ENCODE measurements at regions not wholly inside any gene's neighbourhood (a gene's known extent, or its start where the extent isn't known, plus 50 kb on each side); places are given as distances from the start of the nearest gene placed in this dataset.

DNA sequence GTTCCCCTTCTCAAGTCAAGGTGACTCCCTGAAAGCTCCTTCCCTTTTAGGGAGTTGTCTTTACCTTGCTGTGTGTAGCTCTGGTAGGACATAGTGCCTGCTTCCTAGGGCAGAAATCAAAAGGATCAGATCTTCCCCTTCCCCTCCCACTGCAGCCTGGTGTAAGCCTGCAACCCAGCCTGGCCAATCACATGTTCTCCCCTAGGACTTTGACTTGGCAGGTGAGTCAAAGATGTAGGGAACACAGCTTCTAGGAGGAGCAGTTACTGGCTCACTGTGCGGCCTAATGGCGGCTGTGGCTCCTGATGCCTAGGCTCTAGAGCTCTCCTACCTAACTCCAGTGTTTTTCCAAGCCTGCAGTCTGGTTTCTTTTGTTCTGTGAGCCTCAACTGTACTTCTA is 103.9 kb downstream of the AASDH start:
- Histone ChIP-seq H3K9me2 (no peaks in the 10 kb centered on the region), H3F3A (replicated peaks; ENCODE audit: insufficient read depth) (peaks cover 4% of the 10 kb centered on the region), H3K79me2 (ENCODE audit: insufficient read depth) (no peaks in the 10 kb centered on the region), H4K20me1 (ENCODE audit: insufficient read depth) (no peaks in the 10 kb centered on the region), H3K9me3 (no peaks in the 10 kb centered on the region), H3K27ac (ENCODE audit: low read depth in 2 of 2, low read length in 1 of 2) (no peak overlapping the region), H3K9ac (no peak overlapping the region), H3K4me2 (no peak overlapping the region), H3K36me3 (replicated peaks in 1 of 2; ENCODE audit: control insufficient read depth in 1 of 2, insufficient read depth in 2 of 2, low read length in 1 of 2) (no peaks in the 10 kb centered on the region), H3K27me3 (ENCODE audit: insufficient read depth) (no peaks in the 10 kb centered on the region), H3K4me3 (ENCODE audit: low read depth in 2 of 2, low read length in 1 of 2) (no peak overlapping the region), H2AFZ (ENCODE audit: low read depth) (no peak overlapping the region), H3K4me1 (ENCODE audit: control insufficient read depth in 1 of 2, insufficient read depth in 2 of 2, low read depth in 1 of 2, low read length in 1 of 2) (peaks cover 0 to 7% of the 10 kb centered on the region in 2 experiments; a peak in 1 of 4 replicates)
- WGBS (ENCODE audit: low lambda C conversion rate) = 93% methylated on average over 2 of the region's 2 CpGs
- no peak for TF ChIP-seq TCF12 (IDR thresholded peaks at IDR 0.05)
- TF ChIP-seq, protein P1, sequence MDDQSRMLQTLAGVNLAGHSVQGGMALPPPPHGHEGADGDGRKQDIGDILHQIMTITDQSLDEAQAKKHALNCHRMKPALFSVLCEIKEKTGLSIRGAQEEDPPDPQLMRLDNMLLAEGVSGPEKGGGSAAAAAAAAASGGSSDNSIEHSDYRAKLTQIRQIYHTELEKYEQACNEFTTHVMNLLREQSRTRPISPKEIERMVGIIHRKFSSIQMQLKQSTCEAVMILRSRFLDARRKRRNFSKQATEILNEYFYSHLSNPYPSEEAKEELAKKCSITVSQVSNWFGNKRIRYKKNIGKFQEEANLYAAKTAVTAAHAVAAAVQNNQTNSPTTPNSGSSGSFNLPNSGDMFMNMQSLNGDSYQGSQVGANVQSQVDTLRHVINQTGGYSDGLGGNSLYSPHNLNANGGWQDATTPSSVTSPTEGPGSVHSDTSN (IDR thresholded peaks at IDR 0.05) = no peak
- no peak for TF ChIP-seq EZH2phosphoT487 (IDR thresholded peaks at IDR 0.05; ENCODE audit: borderline replicate concordance, low read depth)
- no peak for DNase-seq
- ChIA-PET POLR2A (no interaction called here), CTCF (interaction anchor here (1.0 to 2.2 kb wide), 5 partner anchors 8 to 335 kb away, joined by 3 to 14 read pairs (median 3); partner anchors contain the start of gene CEP135)

DNA sequence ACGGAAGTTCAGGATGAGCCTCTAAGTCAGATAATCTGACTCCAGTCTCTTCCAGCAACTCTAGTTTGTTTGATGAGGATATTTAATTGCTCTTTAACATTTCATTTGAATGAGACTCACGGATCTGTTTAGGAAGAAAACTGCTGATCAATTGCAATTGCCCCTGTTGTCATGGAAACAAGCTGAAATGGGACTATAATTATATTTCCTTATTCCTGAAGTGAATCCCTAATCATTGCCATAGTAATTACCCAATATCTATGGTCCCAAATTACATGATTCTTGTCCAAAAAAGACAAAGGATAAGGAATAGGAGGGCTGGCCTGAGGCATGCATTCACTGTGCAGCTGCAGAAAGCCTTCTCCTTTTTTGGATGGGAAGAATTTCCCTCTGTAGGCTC is 105.3 kb downstream of the AASDH start:
- H4K20me1 ChIP-seq (ENCODE audit: insufficient read depth) = no peaks in the 10 kb centered on the region
- H3K36me3 ChIP-seq (replicated peaks in 1 of 2; ENCODE audit: control insufficient read depth in 1 of 2, insufficient read depth in 2 of 2, low read length in 1 of 2) = no peaks in the 10 kb centered on the region
- no peaks in the 10 kb centered on the region for H3K79me2 ChIP-seq (ENCODE audit: insufficient read depth)
- H3K4me2 ChIP-seq = no peak overlapping the region
- peaks cover 0 to 7% of the 10 kb centered on the region in 2 experiments; a peak in 1 of 4 replicates for H3K4me1 ChIP-seq (ENCODE audit: control insufficient read depth in 1 of 2, insufficient read depth in 2 of 2, low read depth in 1 of 2, low read length in 1 of 2)
- 88% methylated on average over 2 of the region's 2 CpGs for WGBS (ENCODE audit: low lambda C conversion rate)
- POLR2A ChIA-PET = no interaction called here
- peak overlapping the region in 1 of 2 experiments; percentile 19; a peak in 1 of 4 replicates for H3K27ac ChIP-seq (ENCODE audit: low read depth in 2 of 2, low read length in 1 of 2)
- H3K27me3 ChIP-seq (ENCODE audit: insufficient read depth) = no peaks in the 10 kb centered on the region
- H2AFZ ChIP-seq (ENCODE audit: low read depth) = no peak overlapping the region
- CTCF ChIA-PET = interaction anchor here (1.0 to 2.6 kb wide), 2 partner anchors 19 to 127 kb away, joined by 3 to 7 read pairs; no protein-coding TSS in a partner anchor
- DNase-seq = no peak
- TF ChIP-seq EZH2phosphoT487 (IDR thresholded peaks at IDR 0.05; ENCODE audit: borderline replicate concordance, low read depth) (no peak), EP300 (IDR thresholded peaks at IDR 0.05; ENCODE audit: borderline replicate concordance in 1 of 2, low read depth in 1 of 2, low read length in 1 of 2) (no peak), TAF1 (IDR thresholded peaks at IDR 0.05; ENCODE audit: borderline replicate concordance, low read depth, low read length) (no peak), CHD2 (IDR thresholded peaks at IDR 0.05; ENCODE audit: low read length, partially characterized antibody) (no peak), RXRA (IDR thresholded peaks at IDR 0.05; ENCODE audit: borderline replicate concordance, low read depth) (no peak), FOXJ3 (CRISPR knock-in tag; IDR thresholded peaks at IDR 0.05) (no peak)
- TF ChIP-seq, protein P2, sequence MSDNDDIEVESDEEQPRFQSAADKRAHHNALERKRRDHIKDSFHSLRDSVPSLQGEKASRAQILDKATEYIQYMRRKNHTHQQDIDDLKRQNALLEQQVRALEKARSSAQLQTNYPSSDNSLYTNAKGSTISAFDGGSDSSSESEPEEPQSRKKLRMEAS (IDR thresholded peaks at IDR 0.05; ENCODE audit: low read depth) = no peak
- TF ChIP-seq, protein P1 (IDR thresholded peaks at IDR 0.05) = no peak
- no peak overlapping the region for H3K9ac ChIP-seq
- no peaks in the 10 kb centered on the region for H3K9me3 ChIP-seq
- H3F3A ChIP-seq (replicated peaks; ENCODE audit: insufficient read depth) = peaks cover 2% of the 10 kb centered on the region
- no peak overlapping the region for H3K4me3 ChIP-seq (ENCODE audit: low read depth in 2 of 2, low read length in 1 of 2)
- H3K9me2 ChIP-seq = no peaks in the 10 kb centered on the region
